Activated CD8-positive, alpha-beta memory T cell treated with anti-CD3 and anti-CD28 coated beads for 36 hours (primary cell): ENCODE measurements at regions not wholly inside any gene's neighbourhood (a gene's known extent, or its start where the extent isn't known, plus 50 kb on each side); places are given as distances from the start of the nearest gene placed in this dataset.

Experiments used
- CTCF ChIA-PET: fragments of 350-600 bp; sonication (Branson Sonifier 250); formaldehyde crosslinking; loops from one replicate; lab custom pipeline; 2021; ENCODE audit warnings: antibody characterized with exemption; lab: Charles Lee
- POLR2A ChIA-PET: fragments of 350-600 bp; sonication (Branson Sonifier 250); formaldehyde crosslinking; loops from one replicate; lab custom pipeline; 2021; ENCODE audit warnings: antibody characterized with exemption; lab: Charles Lee

- ChIA-PET CTCF (no interaction called here), POLR2A (no interaction called here)
Measured at GRCh38 chr11:29040489-29040888, 932.3 kb downstream of the METTL15 start.

DNA sequence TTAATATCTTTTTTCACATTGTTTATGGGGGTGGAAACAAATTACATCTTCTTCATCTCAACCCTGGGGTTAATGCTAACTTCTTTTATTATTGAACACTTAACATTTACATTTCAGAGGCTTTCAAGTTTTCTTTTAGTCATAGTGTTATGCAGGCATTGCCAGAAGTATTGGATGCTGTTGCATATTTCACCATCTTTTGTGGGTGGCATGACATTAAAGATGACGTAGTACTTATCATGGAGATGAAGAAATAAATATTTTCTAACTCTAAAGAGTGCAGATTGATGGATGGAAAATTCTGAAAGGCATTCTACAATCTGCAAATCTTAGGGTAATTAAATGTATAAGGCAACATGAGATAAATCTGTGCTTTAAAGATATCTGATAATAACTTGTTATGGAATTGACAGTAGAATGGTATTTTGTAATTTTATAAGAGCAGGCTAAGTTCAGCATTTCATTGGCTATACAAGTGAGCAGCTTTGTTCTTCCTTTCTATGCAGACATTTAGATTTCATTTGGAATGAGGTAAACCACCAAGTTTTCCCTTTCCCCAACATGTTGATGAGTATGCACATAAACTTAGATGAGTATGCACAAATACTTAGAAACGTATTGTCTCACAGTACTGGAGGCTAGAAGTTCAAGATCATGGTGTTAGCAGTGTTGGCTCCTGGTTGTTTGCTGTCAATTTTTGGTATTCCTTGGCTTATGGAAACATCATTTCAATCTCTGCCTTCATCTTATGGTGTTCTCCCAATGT, 924.4 kb downstream of the METTL15 start:
- POLR2A ChIA-PET = no interaction called here
- CTCF ChIA-PET = no interaction called here

- ChIA-PET POLR2A (no interaction called here), CTCF (no interaction called here)
Measured at GRCh38 chr11:29029452-29029851, 921.3 kb downstream of the METTL15 start.

DNA sequence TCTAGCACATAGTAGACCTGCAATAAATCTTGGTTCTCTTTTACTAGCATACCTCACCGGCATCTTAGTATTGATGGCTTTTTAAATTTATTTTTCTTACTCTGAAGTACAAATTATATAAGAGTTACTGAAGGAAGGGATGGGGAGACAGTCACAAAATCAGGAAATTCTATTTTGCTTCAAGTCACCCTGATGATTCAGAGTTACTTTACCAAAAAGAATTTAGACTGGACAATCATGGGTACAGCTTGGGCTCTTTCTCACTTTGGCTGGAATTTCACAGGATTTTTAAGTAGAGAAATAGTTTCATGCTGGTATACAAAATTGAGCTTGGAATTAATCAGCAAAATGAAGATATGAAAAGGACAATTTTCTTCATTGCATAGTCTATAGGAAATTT, 919.2 kb downstream of the METTL15 start:
- ChIA-PET POLR2A (no interaction called here), CTCF (no interaction called here)

GRCh38 chr11:29026286-29026685, 918.1 kb downstream of the METTL15 start:
- CTCF ChIA-PET = no interaction called here
- POLR2A ChIA-PET = no interaction called here

DNA sequence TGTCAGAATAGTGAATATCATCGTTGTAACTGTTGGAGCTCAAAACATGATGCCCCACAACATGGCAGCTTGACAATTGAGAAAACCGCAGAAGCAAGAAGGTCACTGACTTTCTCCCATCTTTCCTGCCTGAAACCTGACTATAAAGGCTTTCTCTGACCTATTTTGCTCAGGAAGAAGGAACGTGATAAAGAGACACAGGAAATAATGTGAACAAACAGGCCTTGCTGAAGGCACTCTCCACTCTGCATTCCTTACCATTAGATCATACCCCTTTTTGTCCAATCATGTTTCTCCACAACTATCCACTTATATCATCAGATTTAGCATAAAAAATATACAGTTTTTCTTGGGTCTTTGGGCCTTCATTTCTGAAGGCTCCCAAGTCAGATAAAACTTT, 916.8 kb downstream of the METTL15 start:
- POLR2A ChIA-PET = no interaction called here
- CTCF ChIA-PET = no interaction called here

DNA sequence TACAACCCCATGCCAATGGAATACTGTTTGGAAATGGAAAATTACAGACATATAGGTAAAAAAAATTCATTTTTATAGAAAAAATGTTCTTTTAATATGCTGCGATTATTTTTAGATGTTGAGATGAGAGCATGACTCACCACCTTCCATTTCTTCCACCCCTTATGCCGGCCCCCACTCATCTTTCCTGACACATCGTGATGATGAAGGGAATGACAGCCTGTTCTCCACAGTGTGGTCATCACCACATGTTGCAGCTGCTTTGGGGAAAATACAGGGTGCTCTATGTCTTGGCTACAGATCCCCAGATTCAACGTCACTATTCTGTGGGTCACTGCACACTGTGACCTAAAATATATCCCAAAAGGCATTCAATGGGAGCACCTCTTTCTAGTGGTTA, 916.2 kb downstream of the METTL15 start:
- POLR2A ChIA-PET = no interaction called here
- CTCF ChIA-PET = no interaction called here

GRCh38 chr11:29023761-29024160, 915.6 kb downstream of the METTL15 start:
- POLR2A ChIA-PET = no interaction called here
- CTCF ChIA-PET = no interaction called here

GRCh38 chr11:29022676-29023075, 914.5 kb downstream of the METTL15 start:
- CTCF ChIA-PET = no interaction called here
- POLR2A ChIA-PET = no interaction called here

- ChIA-PET POLR2A (no interaction called here), CTCF (no interaction called here)
Measured at GRCh38 chr11:29019960-29020683, 911.9 kb downstream of the METTL15 start.

GRCh38 chr11:29018631-29019030, 910.4 kb downstream of the METTL15 start:
- ChIA-PET POLR2A (no interaction called here), CTCF (interaction anchor here (0.6 kb wide), 1 partner anchor 172 kb away, joined by 3 read pairs; no protein-coding TSS in a partner anchor)

DNA sequence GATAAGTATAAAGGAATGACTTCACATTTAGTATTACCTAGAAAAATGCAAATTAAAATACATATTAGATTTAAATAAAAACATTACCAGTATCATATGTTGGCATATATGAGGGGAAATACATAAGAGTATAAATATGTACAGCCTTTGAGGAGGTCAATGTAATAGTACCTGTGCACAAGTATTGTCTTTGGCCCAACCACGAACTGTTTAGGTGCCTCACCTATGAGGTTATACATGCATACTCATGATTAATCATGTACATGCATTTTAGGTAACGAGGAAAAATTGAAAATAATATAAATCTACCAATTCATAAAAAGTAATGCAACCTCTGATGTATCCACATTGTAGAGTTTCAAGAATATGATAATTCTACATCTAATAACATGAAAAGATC, 909.8 kb downstream of the METTL15 start:
- POLR2A ChIA-PET = no interaction called here
- CTCF ChIA-PET = no interaction called here

- CTCF ChIA-PET = no interaction called here
- POLR2A ChIA-PET = no interaction called here
Measured at GRCh38 chr11:29012507-29012906, 904.3 kb downstream of the METTL15 start.

DNA sequence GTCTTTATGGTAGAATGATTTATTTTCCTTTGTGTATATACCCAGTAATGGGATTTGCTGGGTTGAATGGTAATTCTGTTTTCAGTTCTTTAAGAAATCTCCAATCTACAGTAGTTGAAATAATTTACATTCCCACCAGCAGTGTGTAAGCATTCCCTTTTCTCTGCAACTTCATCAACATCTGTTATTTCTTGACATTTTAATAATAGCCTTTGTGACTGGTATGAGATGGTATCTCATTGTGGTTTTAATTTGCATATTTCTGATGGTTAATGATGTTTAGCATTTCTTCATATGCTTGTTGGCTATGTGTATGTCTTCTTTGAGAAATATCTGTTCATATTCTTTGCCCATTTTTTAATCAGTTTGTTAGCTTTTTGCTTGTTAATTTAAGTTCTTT, 901.2 kb downstream of the METTL15 start:
- ChIA-PET POLR2A (no interaction called here), CTCF (no interaction called here)

- POLR2A ChIA-PET = no interaction called here
Measured at GRCh38 chr11:29008481-29008880, 900.3 kb downstream of the METTL15 start.

DNA sequence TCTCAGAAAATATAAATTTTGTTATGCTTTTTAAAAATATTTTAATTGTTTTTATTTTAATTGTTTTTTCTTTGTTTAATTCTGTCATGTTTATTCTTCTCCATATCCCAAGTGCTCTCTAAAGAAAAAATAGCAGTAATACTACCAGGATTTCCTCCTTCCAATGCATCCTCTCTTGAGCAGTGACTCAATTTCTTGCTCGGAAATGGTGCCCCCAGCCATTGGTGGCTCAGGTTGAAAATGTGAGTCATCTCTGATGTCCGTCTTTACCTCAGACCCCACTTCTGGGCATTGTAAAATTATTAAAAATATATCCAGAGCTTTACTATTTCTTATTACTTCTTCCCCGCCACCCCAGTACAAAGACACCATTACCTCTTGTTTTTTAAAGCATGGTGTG, 898.5 kb downstream of the METTL15 start:
- POLR2A ChIA-PET = no interaction called here

More at GRCh38 chr11:29008481-29008880, 900.3 kb downstream of the METTL15 start:
- CTCF ChIA-PET = no interaction called here

DNA sequence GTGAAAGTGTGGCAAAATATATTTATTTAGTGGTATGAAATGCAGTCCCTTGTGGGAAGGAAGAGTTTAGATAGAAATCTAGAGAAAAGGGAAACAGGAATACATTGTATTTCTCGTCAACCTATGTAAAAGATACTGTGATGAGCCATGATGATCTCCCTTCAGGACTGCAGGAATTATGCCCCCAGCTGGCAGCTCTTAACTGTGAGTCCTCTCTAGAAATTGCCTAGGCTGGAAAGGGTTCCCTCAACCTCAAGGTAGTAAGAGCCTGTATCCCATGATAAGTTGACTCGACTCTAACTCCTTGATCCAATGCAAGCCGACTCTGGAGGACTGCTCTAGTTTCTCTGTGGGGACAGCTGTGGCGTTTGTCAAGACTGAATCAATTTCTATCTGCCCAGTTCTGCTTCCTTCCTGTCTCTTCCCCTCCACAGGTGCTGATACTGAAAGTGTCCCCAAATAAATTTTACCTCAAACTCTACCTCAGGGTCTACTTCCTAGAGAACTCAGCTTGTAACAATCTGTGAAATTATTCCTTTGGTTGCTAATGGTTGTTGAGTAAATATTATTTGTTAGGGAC, 897.3 kb downstream of the METTL15 start:
- CTCF ChIA-PET = no interaction called here
- POLR2A ChIA-PET = no interaction called here

More for the DNA sequence above, 898.5 kb downstream of the METTL15 start:
- CTCF ChIA-PET = no interaction called here

DNA sequence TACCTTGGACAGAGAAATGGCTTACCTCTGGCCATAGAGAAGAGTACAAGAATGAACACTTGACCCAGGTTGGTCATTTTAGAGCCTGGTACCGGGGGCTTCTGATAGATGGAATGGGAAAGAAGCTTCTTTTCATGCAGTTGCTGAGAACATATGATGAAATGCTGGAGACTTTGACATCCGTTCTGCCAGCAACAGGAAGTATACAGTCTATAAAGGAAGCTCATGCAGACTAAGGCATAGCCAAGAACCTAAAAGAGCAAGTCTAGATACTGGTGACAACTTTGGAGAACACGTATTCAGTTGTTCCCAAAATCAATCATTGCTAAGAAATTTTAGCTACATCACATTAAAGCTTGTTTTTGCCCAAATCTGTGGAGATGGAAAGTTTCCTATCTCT, 894.6 kb downstream of the METTL15 start:
- ChIA-PET CTCF (no interaction called here), POLR2A (no interaction called here)

GRCh38 chr11:28999620-29000019, 891.4 kb downstream of the METTL15 start:
- CTCF ChIA-PET = no interaction called here
- POLR2A ChIA-PET = no interaction called here

GRCh38 chr11:28992996-28993395, 884.8 kb downstream of the METTL15 start:
- ChIA-PET POLR2A (no interaction called here), CTCF (no interaction called here)

DNA sequence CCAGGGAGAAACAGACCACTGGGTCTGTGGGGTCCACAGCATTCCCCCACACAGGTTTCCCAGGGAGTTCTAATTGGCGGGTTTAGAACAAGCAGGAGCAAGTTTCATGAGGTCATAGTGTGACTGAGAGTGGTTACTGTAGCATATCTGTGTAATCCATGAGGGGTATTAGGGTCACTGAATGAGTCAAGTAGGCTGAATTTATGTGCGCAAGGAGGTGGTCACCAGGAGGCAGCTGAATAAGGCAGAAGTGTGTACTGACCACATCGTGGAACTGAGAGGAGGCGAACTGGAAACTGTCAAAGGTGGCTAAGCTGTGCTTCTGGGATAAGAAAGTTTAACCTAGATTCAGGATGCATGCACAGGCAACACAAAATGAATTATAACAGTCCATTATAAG, 876.0 kb downstream of the METTL15 start:
- ChIA-PET CTCF (no interaction called here), POLR2A (no interaction called here)
